Stimulated activated naive CD8-positive, alpha-beta T cell treated with anti-CD3 and anti-CD28 coated beads, Interleukin-15, Interleukin-2, amounts not matched to agents 100 U/mL and 50 U/mL, for 24 hours (primary cell): ENCODE measurements at regions not wholly inside any gene's neighbourhood (a gene's known extent, or its start where the extent isn't known, plus 50 kb on each side); places are given as distances from the start of the nearest gene placed in this dataset.
"Not testable (repeated sequence)": the region's sequence is repeated elsewhere in the genome, so short reads cannot be mapped to it uniquely, and the experiment has no call there.

Experiments used
- ATAC-seq: fragments of 150-1000 bp; cut with Tn5 transposase; one replicate; pipeline ENCODE4 v1.10.0; 2021
- DNase-seq: peaks from one replicate; pipeline ENCODE4 v3.0.0; 2021

DNA sequence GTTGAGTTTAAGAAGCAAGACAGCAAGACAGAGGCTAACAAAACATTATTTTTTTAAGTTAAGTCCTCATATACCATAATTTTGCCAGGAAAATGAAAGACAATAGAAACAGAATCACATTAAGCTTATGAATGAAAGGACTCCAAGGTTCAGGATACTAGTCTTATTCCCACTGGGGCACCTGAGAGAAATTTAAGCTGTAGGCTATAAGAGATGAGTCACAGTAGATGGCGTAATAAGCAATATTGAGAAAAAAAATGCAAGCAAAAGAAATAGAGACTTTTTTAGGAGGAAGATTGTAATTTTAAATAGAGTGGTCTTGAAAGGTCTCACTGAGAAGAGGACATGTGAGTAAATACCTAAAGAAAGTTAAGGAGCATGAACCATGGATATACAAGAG lies 57.1 kb upstream of the KIF2B start:
- ATAC-seq (no peak), DNase-seq (no peak)

GRCh38 chr17:53765129-53765528 lies 57.6 kb upstream of the KIF2B start:
- ATAC-seq (no peak), DNase-seq (no peak)

GRCh38 chr17:53757559-53757958 lies 65.2 kb upstream of the KIF2B start:
- ATAC-seq: no peak
- no peak for DNase-seq

DNA sequence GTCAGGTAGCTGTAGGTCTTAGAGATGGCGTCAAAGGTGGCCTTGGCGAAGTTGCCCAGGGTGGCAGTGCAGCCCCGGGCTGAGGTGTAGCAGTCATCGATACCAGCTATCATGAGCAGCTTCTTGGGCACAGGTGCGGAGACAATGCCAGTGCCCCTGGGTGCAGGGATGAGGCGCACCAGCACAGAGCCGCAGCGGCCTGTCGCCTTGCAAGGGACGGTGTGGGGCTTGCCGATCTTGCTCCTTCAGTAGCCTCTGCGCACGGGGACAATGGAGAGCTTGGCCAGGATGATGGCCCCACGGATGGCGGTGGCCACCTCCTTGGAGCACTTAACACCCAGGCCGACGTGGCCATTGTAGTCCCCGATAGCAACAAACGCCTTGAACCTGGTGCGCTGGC lies 65.6 kb upstream of the KIF2B start:
- not testable (repeated sequence) for ATAC-seq, DNase-seq

- no peak for ATAC-seq
- no peak for DNase-seq
Measured at GRCh38 chr17:53749178-53749577, 73.5 kb upstream of the KIF2B start.

GRCh38 chr17:53748159-53748820 lies 74.4 kb upstream of the KIF2B start:
- DNase-seq, ATAC-seq: not testable (repeated sequence)

- no peak for ATAC-seq
- no peak for DNase-seq
Measured at GRCh38 chr17:53740312-53740711, 82.4 kb upstream of the KIF2B start.

GRCh38 chr17:53736516-53737240 lies 86.0 kb upstream of the KIF2B start:
- DNase-seq: no peak
- ATAC-seq: no peak

GRCh38 chr17:53724726-53725125 lies 98.0 kb upstream of the KIF2B start:
- ATAC-seq (peak; percentile 19), DNase-seq (no peak)

- DNase-seq (no peak), ATAC-seq (no peak)
Measured at GRCh38 chr17:53722407-53722806, 100.3 kb upstream of the KIF2B start.

- ATAC-seq (no peak), DNase-seq (no peak)
Measured at GRCh38 chr17:53721101-53721500, 101.6 kb upstream of the KIF2B start.

- ATAC-seq (no peak), DNase-seq (no peak)
Measured at GRCh38 chr17:53719229-53719628, 103.5 kb upstream of the KIF2B start.

DNA sequence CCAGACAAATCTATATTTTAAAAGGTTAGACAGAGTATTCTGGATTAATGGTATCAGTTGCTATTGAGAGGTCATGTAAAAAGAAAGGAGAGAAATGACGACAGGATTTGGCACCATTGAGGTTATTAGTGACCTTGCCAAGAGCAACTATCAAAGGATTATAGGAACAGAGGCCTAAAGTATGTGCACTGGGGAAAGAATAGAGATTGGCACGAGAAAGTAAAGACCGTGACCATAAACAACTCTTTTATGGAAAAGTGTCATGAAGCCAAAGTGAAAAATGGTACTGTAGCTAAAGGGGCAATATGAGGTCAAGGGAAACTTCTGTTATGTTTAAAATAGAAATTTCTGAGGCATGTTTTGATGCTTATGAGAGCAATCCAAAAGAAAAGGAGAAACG lies 115.2 kb upstream of the KIF2B start:
- no peak for DNase-seq
- no peak for ATAC-seq

GRCh38 chr17:53696286-53696685 lies 126.4 kb upstream of the KIF2B start:
- ATAC-seq (no peak), DNase-seq (no peak)

GRCh38 chr17:53687324-53687723 lies 135.4 kb upstream of the KIF2B start:
- DNase-seq: no peak
- no peak for ATAC-seq

DNA sequence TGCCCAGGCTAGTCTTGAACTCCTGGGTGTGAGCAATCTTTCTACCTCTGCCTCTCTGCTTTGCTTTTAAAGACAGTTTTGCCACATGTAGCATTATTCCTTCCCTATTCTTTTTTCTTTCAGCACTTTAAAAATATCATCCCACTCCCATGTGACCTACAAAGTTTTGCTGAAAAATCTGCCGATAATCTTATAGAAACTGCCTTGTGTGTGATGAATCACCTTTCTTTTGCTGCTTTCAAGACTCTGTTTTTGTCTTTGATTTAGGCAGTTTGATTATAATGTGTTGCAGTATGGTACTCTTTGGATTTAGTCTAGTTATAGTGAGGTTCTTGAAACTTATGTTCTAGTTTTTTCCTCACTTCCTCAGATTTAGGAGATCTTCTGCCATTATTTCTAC lies 142.0 kb upstream of the KIF2B start:
- no peak for ATAC-seq
- no peak for DNase-seq

DNA sequence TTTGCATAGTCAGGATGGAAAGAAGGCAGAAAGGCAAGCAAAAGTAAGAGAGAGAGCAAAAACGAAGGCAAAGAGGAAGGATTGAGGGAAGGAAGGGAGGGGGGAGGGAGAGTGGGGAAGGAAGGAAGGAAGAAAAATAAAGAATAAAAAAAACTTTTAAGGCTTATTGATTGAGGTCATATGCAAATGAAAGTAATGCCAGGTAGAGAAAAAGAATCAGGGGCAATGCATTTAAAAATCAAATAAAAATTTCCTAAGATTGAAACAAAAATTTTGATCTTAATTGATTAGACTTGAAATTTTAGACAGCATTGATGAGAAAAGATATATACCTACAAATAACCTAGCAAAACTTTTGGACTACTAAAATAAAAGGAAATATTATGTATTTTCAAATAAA lies 153.9 kb upstream of the KIF2B start:
- ATAC-seq (no peak), DNase-seq (no peak)

- ATAC-seq (no peak), DNase-seq (no peak)
Measured at GRCh38 chr17:53662608-53663007, 160.1 kb upstream of the KIF2B start.

DNA sequence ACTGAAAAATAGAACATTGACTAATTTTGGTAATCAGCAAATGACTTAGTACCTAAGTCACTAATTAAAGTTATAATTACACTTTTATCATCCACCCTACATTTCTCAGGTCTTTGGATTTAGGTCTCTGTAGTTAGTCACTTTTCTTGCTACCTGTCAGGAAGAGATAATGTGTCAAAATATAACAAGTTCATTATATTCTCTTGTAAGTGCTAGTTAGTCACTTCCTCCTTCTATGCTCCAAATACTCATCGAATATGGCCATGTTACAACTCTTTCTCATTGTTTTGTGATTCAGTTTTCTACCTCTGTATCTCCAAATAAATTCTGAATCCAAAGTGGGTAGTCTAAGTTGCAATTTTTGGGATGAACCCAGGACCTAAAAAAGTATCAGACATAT lies 163.5 kb upstream of the KIF2B start:
- DNase-seq (no peak), ATAC-seq (no peak)

DNA sequence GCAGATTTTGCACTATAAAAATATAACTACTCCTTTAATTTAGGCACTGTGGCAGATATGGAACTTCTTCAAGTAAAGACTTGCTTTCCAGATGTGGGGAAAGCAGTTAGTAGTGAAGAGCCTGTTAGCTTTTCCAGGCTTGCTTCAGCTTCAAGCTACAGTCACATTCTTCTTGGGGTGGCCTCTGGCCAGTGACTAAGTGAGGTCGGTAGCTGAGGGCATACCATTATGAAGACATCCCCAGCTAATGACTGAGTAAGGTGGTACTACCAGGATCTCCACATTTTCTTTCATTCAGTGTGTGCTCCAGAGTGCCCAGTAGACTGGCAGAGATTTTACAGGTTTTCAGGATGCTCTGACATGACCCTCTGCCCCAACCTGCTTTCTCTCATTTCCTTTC lies 167.1 kb upstream of the KIF2B start:
- ATAC-seq: no peak
- DNase-seq: no peak

GRCh38 chr17:53649201-53649600 lies 173.5 kb upstream of the KIF2B start:
- DNase-seq: no peak
- ATAC-seq: no peak

- DNase-seq: no peak
- no peak for ATAC-seq
Measured at GRCh38 chr17:53646835-53647234, 175.9 kb upstream of the KIF2B start.

GRCh38 chr17:53640808-53641207 lies 181.9 kb upstream of the KIF2B start:
- ATAC-seq (no peak), DNase-seq (no peak)

GRCh38 chr17:53635444-53635843 lies 187.3 kb upstream of the KIF2B start:
- DNase-seq (no peak), ATAC-seq (no peak)
